Right renal cortex interstitium (tissue), 3 donors: ENCODE measurements at regions not wholly inside any gene's neighbourhood (a gene's known extent, or its start where the extent isn't known, plus 50 kb on each side); places are given as distances from the start of the nearest gene placed in this dataset.
"Not testable (repeated sequence)": the region's sequence is repeated elsewhere in the genome, so short reads cannot be mapped to it uniquely, and the experiment has no call there.

Source experiments
- DNase-seq, 3 donors: peaks; one replicate each; pipeline ENCODE4 v3.0.0-alpha.2; 2013; ENCODE audit warnings: low read depth in 3 of 3, low spot score in 2 of 3

DNA sequence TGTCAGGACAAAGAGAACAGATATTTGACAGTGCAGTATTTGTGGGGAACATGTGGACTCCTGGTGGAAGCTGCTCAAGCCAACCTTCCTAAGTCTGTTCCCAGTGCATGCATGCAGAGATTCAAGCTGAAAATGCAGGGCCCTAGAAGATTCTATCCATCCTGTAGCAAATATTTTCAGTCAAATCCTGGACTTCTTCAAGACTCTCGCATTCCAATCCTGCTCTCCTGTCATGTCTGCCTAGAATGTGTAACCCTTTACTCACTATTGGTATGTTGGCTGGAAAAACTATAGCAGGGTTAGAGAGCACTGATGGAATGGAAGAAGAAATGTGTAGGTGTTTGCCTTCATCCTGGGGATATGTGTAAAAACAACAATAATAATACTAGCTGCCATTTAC, 385.6 kb upstream of the PKN2 start:
- no peak for DNase-seq

DNA sequence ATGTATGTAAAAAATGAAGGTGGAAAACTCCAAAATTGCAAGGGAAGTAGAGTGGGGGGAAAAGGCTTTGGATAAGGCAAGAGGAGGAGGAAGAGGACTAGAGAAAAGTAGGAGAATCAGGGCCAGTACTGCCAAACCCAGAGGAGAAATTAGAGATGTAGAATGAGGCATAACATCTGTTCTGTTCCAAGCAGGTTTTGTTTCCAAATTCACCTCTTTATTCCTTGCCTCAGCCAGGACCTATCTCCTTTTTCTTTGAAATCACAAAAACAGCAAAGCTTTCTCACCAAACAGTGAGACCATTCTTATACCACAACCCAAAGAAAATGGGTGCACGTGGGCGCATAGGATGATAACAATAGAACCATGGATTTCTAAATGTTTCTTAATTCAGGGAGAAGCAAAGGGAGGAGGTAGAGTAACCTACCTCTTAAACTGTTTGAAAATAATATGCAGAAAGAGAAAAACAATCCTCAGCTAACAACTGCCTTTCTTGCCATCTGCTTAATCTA, 383.3 kb upstream of the PKN2 start:
- no peak for DNase-seq

DNA sequence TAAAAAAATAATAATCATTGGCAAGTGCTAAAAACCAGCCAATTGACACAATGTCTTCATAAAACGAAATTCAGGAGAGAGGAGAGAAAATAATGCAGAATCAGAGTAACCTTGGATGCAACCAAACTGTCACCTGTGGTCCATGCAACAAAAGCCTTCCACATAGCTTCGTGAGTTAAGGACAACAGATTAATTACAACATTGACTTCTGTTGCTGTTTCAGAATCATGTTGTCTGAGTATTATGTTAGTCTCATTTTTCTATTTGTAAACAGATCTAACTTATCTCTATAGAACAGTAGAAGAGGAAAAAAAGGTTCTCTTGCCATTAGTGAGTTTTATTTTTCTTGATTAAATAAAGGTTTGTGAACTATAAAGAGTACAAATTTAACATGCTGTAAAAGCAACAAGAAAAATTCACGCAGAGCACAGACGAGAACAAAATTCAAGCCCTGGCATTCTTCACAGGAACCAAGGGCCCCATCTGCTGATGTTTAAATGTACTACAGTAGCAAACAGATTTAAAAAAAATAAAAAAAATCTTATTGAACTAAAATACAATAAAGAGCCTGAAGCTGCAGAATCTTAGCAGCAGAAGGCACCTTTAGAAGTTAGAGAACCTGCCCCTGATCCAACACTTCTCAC, 381.1 kb upstream of the PKN2 start:
- peak in 1 of 3 donors; percentile 35 for DNase-seq

DNA sequence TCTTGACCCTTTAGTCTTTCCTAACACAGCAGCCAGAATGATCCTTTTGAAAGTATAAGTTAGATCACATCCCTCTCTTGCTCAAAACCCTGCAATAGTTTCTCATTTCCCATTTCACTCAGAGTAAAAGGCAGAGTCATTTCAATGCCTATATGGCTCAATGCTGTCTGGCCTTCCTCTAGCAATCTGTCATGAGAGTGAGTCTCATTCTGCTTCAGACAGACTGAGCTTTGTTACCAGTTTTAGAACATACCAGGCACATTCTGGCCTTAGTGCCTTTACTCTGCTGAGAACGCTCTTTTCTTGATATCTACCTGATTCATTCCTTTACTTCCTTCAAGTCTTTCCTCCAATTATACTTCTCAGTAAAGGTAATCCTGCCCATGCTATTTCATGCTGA, 372.8 kb upstream of the PKN2 start:
- no peak for DNase-seq

DNA sequence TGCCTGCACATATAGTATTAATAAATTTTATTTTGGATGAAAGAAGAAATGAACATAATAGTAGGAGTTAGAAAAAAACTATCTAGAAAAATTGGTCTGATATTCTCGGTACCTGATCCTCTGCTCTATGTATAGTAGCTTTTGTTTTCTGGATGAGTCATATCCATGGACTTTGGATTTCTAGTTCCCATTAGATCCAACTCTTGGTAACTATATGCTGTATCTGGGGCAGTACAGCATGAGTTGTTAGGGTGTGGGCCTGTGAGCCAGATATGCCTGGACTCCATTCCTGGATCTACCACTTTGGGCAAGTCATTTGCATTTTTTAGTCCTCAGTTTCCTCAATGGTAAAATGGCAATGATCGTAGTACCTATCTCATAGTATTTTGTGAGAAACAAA, 372.2 kb upstream of the PKN2 start:
- DNase-seq: no peak

DNA sequence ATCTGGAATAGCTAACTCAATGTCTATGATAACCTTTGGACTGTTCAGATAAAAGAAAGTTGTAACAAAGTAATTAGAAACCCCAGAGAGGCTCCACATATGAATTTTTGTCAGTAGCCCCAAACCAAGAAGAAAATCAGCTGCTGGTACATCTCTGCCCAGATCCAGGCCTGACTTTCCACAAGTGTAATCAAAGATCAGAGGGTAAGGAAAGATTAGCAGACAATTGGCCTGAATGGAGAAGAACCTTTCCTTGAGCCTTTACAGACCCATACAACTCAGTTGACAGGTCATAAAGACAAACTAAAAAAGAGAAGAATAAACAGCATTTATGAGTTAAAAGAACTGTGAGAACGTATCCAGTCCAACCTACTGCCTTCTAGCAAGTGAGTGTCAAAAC, 366.7 kb upstream of the PKN2 start:
- no peak for DNase-seq

DNA sequence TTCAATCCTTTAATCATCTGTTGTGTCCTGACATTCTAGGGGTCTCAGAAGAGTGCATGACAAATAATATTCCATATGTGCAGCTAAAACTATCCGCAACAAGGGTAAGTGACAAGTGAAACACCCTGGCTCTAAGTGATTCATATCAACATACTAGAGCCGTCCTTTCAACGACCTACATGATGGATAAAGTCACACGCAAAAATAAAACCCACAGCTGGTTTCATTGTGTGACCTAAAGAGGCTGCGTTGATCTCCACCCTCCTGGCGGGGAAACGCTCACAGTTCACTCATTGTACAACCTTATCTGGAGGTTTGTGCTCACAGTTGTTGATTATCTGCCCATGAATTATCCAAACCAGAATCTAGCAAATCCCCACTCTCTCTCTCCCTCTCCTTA, 365.3 kb upstream of the PKN2 start:
- DNase-seq: no peak

DNA sequence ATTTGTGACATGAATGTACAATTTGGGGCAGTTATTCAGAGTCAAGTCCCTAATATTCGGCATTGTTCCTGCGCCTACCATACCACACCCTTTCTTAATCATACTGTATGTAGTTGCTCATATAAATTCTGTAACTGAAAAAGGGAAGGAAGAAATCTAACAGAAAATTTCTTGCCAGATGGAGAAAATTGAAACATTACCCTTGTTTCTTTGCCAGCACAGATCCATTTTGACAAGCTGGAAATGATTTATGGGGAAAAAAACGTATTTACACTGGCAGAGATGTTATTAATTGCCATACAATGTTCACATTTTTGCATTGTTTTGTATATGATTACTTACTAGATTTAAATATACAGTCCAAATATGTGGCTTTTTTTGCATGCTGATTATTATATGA, 363.8 kb upstream of the PKN2 start:
- no peak for DNase-seq

DNA sequence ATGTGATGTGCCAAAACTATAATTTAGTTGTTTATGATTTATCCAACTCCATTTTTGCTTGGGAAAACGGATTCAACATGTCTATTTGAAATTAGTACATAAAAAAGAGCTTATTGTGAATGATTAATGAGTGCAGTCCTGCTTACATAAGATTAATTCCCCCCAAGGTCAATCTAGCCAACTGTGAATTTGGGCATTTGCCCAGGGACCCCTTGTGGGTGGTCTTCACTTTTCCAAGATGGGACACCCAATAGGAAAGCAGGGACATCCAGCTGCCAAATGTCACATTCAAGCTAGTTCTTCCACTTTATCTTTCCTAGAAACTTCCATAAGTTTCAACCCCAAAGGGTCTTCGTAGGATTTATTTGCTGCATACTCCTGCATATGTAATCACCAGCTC, 362.4 kb upstream of the PKN2 start:
- peak; percentile 49 to 65 (median 60) for DNase-seq

DNA sequence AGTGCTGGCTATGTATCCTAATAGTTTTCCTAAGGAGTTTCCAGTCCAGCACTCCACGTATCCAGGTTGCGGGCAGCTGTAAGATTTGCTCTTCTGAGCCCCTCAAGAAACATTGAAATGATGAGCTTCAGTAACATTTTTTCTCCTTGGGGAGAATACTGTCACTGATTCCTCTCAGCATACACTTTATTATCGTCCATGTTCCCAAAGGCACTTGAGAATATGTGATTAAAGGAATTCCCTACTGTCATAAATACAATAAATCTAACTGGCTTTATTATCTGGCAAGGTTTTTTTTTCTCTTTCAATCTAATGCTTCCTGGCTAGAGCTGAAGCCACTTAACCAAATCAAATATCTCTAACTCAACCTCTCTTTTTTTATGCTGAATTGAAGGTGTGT, 359.2 kb upstream of the PKN2 start:
- no peak for DNase-seq

DNA sequence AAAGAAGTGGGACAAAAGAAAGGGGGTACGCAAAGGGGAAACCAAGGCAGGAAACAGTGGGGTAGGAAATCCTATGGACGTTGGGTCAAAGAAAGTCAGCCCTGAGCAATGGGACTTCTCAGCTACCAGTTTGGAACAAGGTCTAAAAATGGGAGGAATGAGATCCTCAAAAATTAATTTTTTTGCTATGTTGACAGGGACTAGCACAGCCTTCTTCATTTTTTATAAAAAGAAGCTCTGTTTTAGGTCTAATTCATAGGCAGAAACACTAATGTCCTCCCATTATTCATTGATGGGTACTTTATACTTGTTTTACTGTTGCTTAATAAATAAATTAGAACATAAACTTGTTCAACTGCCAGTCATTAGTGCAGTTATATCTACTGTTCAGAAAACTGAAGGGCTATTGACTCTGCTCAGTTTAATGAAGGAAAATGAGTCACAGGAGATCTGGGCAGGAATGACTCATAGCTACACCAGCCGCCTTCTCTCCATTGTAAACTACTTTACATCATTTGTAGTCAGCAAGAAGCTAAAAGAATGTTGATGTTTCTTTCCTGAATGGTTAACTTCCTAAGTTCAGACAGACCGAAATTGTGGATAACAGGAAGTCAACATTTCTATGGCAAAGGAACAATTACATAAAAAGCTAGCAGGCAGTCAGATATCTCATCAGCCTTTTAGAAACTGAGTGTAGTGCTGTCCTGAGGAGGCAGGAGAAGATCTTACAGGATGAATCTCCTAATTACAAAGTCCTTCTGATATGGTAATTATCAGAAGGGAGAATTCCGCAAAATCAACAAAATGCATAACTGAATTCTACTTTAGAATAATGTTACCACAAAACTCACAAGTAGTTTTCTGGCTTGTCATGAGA, 356.4 kb upstream of the PKN2 start:
- no peak for DNase-seq

DNA sequence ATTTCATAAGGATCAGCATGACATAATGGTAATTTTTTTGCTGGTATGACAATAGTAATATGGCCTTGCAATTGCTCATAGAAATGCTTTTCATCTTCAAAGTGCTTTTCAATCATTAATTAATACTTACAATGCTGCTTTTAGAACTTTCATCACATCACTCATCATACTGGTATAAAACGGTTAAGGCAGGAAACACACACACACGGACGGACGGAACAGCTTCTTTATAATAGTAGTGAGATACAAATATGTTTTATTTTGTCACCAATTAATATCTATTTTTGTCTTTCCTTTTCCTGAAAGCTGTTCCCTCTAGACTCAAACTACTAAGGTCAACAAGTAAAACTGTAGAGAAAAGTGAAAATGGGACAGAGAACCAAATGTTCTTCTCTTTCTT, 353.9 kb upstream of the PKN2 start:
- no peak for DNase-seq

DNA sequence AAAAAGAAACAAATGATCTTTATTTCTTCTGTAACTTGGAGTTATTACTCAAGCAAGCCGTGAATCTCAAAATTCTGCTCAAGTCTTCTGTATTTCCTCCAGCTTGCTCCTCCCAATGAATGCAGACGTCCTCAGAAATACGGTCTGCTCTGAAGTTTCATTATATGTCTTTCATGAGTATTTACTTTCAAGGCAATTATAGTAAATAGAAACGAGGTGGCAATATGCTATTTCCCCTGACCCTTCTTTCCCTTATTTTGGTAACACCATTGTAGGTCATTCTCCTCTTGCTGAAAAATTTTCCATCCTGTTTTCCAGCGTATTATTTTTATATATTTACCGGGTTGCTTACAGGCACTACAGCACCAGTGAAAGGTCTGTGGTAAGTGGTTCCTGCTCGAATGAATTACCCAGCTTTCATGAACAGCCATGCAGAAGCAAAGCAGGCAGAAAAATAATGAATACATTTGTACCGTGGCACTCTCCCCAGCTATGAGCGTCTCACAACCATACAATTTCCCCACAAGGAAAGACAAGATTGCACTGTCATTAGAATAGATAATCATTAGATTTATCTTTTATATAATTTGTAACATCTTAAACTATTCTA, 350.9 kb upstream of the PKN2 start:
- DNase-seq: no peak

DNA sequence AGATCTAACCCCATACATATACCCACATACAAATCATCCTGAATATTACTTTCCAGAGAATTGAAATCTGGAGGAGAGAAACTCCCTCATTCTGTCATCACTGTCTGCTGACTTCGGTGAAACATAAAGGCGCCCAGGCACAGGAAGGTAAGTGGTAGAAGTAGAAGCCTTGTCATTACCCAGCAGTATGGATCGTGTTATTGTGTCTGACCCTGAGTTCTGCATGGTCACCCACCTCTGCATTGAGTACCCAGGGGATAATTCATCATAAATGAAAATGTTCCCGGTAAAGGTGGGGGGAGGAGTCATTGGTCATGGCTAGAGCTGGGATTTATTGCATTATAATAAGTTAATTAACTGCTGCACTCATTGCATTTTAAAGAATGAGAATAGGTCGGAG, 342.6 kb upstream of the PKN2 start:
- DNase-seq: no peak

DNA sequence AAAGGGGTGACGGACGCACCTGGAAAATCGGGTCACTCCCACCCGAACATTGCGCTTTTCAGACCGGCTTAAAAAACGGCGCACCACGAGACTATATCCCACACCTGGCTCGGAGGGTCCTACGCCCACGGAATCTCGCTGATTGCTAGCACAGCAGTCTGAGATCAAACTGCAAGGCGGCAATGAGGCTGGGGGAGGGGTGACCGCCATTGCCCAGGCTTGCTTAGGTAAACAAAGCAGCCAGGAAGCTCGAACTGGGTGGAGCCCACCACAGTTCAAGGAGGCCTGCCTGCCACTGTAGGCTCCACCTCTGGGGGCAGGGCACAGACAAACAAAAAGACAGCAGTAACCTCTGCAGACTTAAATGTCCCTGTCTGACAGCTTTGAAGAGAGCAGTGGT, 342.0 kb upstream of the PKN2 start:
- not testable (repeated sequence) for DNase-seq

DNA sequence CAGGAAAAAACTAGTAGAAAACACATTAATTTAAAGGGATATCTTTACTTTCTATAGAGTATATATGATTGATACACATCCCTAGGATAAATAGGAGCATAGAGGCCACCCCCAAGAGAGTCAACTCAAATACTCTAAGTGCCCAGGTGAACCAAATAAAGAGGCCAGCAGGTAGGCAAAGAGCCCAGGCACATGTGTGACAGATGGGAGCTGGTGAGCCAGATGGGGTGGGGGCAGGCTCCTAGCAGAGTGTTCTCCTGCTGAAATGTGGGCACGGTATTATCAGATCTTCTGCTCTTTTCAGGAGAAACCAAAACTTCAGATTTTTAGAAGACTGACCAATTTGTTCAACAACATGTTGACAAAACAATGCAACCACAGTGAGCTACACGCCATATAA, 333.4 kb upstream of the PKN2 start:
- no peak for DNase-seq

DNA sequence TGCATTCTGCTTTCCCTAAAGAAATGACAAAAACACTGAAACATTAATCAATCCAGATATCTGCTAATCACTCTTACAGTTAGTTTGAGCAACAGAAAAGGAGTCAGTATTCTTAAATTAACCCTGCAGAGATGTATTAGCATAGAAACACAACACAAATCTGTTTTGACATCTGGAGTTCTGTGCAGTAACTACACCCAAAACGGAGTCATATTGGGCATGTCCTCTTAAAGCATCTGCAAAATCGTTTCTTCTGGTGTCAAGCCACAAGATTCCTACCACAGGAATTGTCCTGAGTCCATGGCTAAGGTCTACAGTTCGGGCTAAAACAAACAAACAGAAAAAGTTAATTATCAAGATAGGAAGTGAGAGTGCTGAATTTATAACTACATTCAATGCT, 332.1 kb upstream of the PKN2 start:
- no peak for DNase-seq

DNA sequence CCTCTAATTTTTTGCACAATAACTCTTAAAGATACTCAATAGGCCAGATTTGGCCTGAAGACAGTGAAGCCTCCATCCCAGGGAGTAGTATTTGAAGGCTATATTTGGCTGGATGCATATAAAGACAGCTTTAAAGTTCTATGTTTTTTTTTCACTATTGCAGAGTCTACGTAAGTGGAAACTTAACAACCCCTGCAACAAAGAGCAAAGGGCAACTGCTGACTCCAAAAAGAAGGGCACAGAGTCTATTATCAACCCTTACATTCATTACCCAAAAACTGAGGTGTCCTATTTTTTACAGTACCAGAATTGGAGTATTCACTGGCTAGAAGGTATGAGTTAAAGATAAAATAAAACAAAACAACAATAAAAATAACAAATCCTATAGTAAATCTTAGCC, 329.8 kb upstream of the PKN2 start:
- DNase-seq: no peak

DNA sequence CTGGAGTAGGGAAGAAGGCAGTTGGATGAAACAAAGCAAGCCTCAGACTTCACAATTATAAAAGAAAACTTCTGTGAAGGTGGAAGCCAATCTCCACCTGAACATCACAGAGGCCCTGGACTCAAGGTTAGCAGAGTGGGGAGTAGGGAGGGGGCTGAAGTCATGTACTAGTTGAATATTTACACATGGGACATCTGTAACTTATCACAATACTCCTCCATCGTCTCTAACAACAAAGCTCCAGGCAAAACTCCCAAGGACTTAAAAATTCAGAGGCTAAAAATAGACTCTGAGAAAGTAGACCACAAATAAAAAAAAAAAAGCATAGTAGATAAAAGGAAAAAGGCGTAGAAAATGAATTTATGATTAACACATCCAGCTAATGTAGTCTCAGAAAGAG, 326.3 kb upstream of the PKN2 start:
- peak in 1 of 3 donors; percentile 8 for DNase-seq

DNA sequence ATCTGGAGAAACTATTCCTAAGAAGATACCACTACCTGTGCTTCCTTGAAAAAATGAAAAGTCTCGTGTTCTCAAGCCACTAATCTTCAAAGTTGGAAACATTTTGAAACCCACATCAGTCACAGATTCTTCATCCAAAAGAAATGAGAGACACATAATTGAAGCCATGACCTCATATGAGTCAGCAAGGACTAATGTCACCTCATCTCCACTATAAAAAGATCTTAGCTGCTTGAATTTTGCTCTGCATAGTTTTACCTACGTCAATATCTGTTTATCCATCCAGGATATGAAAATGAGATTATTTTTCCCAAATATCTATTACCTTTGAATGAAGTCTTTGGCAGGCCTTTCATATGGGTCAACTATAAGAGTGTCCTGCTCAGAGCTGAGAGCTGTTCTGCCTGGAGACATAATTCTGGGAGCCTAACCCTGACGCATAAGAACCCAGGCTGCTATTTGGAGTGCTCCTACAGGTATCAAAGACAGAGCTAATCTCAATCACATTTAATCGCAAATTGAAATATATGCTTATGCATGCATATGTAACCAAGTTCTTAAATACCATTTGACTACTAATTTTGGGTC, 312.5 kb upstream of the PKN2 start:
- DNase-seq: no peak

DNA sequence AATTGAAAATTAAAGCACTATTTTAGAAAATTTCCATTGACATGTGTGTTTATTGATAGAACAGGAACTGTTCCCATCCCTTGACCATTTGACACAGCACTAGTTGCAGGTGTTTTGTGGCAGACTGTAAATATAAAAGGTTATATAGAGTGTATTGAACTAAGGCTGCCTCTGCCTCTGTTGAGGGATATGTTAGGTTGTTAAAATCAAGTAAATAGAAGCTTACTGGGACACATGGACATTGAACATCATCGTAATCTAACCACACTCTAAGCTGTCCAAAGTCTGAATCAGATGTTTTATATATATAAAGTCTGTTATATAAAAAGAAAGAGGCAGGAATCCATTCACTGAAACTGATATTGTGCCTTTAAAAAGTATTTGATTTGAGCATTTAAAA, 308.1 kb upstream of the PKN2 start:
- DNase-seq: no peak
